Tibial nerve (tissue), 4 donors: ENCODE measurements at regions not wholly inside any gene's neighbourhood (a gene's known extent, or its start where the extent isn't known, plus 50 kb on each side); places are given as distances from the start of the nearest gene placed in this dataset.

Experiments
- CTCF ChIP-seq, 5 experiments: fragments of 200-600 bp in 3 of 5; fragments of 450-650 bp in 2 of 5; sonication (generic) in 3 of 5; IDR thresholded peaks; one replicate each; pipeline ENCODE4 v1.5.1; 2016 to 2019; ENCODE audit warnings: antibody characterized with exemption in 5 of 5, mild to moderate bottlenecking in 3 of 5, moderate library complexity in 2 of 5
- EP300 ChIP-seq, 2 donors: sonication (generic); formaldehyde crosslinking; IDR thresholded peaks; one replicate each; pipeline ENCODE4 v1.6.1; 2017; ENCODE audit warnings: antibody characterized with exemption in 2 of 2, mild to moderate bottlenecking in 1 of 2

- TF ChIP-seq EP300 (IDR thresholded peaks at IDR 0.05) (no peak), CTCF (IDR thresholded peaks at IDR 0.05) (no peak)
Measured at GRCh38 chr10:128221117-128221516, 94.9 kb upstream of the MKI67 start.
